Glutamatergic neuron (in vitro differentiated cells): ENCODE measurements at regions not wholly inside any gene's neighbourhood (a gene's known extent, or its start where the extent isn't known, plus 50 kb on each side); places are given as distances from the start of the nearest gene placed in this dataset.

Experiments used
- DNase-seq: peaks from one replicate; pipeline ENCODE4 v3.0.0; 2022
- H3K27ac Mint-ChIP-seq: one replicate; pipeline ENCODE4 v1.8.0; 2020; ENCODE audit warnings: mild to moderate bottlenecking, mixed read lengths, inconsistent platforms; ENCODE audit not compliant: unreplicated experiment
- H3K27me3 Mint-ChIP-seq: one replicate; pipeline ENCODE4 v1.8.0; 2020; ENCODE audit warnings: mild to moderate bottlenecking, moderate library complexity, mixed read lengths, inconsistent platforms; ENCODE audit not compliant: unreplicated experiment
- H3K36me3 Mint-ChIP-seq: one replicate; pipeline ENCODE4 v1.8.0; 2020; ENCODE audit warnings: mild to moderate bottlenecking, mixed read lengths, inconsistent platforms; ENCODE audit not compliant: unreplicated experiment
- H3K4me1 Mint-ChIP-seq: one replicate; pipeline ENCODE4 v1.8.0; 2020; ENCODE audit warnings: mild to moderate bottlenecking, low read depth, mixed read lengths, inconsistent platforms; ENCODE audit not compliant: unreplicated experiment
- H3K4me3 Mint-ChIP-seq: one replicate; pipeline ENCODE4 v1.8.0; 2020; ENCODE audit warnings: mild to moderate bottlenecking, mixed read lengths, inconsistent platforms; ENCODE audit not compliant: unreplicated experiment
- H3K9me3 Mint-ChIP-seq: one replicate; pipeline ENCODE4 v1.8.0; 2020; ENCODE audit warnings: mild to moderate bottlenecking, moderate library complexity, mixed read lengths, inconsistent platforms; ENCODE audit not compliant: unreplicated experiment
- TF ChIP-seq, protein P1 (sequence below): fragments of 200-600 bp; sonication (generic); IDR thresholded peaks from one replicate; pipeline ENCODE4 v1.5.0; 2021; ENCODE audit not compliant: partially characterized antibody, unreplicated experiment

DNA sequence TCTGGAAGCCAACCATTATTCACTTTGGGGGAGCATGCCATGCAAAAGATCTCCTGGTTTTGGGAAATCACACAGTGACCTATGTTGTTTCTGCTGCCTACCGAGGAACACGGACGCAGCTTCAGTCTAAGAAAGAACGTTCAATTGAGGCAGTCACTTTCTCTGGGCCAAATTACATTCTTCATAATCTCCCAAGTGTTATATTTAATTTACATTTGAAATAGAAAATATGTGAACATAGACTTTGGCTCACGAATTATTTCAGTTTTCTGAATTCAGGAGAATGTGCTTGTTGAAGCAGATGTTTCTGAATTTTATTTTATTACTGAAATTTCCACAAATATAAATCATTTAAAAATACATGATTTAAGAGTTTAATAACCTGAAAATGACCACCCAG is 93.6 kb upstream of the KCNJ16 start:
- Mint-ChIP-seq H3K36me3 (no peaks in the 10 kb centered on the region), H3K27ac (no peak overlapping the region)
- no peak for DNase-seq

GRCh38 chr17:69995476-69995875 is 79.5 kb upstream of the KCNJ16 start:
- no peak overlapping the region for H3K27ac Mint-ChIP-seq
- H3K9me3 Mint-ChIP-seq, result no peaks in the 10 kb centered on the region

More for the DNA sequence above, 93.6 kb upstream of the KCNJ16 start:
- TF ChIP-seq, protein P1, sequence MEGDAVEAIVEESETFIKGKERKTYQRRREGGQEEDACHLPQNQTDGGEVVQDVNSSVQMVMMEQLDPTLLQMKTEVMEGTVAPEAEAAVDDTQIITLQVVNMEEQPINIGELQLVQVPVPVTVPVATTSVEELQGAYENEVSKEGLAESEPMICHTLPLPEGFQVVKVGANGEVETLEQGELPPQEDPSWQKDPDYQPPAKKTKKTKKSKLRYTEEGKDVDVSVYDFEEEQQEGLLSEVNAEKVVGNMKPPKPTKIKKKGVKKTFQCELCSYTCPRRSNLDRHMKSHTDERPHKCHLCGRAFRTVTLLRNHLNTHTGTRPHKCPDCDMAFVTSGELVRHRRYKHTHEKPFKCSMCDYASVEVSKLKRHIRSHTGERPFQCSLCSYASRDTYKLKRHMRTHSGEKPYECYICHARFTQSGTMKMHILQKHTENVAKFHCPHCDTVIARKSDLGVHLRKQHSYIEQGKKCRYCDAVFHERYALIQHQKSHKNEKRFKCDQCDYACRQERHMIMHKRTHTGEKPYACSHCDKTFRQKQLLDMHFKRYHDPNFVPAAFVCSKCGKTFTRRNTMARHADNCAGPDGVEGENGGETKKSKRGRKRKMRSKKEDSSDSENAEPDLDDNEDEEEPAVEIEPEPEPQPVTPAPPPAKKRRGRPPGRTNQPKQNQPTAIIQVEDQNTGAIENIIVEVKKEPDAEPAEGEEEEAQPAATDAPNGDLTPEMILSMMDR, result no peak
- Mint-ChIP-seq H3K4me3 (no peak overlapping the region), H3K4me1 (no peaks in the 10 kb centered on the region), H3K27me3 (no peaks in the 10 kb centered on the region), H3K9me3 (peaks cover 2% of the 10 kb centered on the region)

DNA sequence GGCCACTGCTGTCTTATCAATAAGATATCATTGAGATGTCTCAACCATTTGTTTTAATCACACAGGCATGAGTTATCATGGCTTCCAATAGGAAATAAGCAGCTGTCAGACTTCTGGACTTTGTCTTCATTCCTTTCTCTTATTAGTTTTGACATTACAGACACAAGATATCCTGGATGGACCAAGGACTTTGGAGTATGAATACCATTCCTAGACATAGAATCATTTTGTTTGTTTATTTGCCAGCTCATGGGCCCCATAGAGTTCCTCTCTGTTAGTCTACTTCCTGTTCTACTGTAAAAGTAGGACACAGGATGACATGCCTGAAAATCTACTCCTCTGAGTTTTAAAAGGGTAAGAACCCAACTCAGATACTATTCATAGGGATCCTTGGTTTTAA is 77.7 kb upstream of the KCNJ16 start:
- no peaks in the 10 kb centered on the region for H3K9me3 Mint-ChIP-seq
- H3K4me3 Mint-ChIP-seq, result no peak overlapping the region
- no peak for DNase-seq
- H3K4me1 Mint-ChIP-seq, result no peaks in the 10 kb centered on the region
- H3K36me3 Mint-ChIP-seq, result no peaks in the 10 kb centered on the region
- H3K27me3 Mint-ChIP-seq, result no peaks in the 10 kb centered on the region
- no peak overlapping the region for H3K27ac Mint-ChIP-seq
- TF ChIP-seq, protein P1, result no peak

More at GRCh38 chr17:69995476-69995875, 79.5 kb upstream of the KCNJ16 start:
- Mint-ChIP-seq H3K4me3 (no peak overlapping the region), H3K36me3 (no peaks in the 10 kb centered on the region), H3K4me1 (no peaks in the 10 kb centered on the region), H3K27me3 (no peaks in the 10 kb centered on the region)
- DNase-seq, result no peak
- TF ChIP-seq, protein P1, result no peak

DNA sequence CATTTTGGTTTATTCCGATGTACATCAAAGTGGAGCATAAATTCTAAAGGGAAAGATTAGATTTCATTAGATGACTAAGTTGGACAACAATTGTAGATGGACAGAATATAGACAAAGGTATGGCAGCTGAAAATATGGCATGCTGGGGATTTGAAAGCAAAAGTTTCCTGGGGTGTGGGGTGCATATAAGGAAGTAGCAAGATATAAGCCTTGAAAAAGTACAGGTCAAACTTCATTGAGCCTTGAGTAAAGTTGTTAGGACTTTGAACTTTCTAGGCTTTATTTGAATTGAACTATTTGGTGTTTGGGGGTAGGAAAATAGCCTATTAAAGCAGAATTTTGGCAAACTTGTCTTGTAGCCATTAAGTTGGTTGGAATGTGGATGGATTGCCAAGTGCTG is 75.8 kb upstream of the KCNJ16 start:
- TF ChIP-seq, protein P1, result no peak
- H3K4me3 Mint-ChIP-seq, result no peak overlapping the region
- no peaks in the 10 kb centered on the region for H3K27me3 Mint-ChIP-seq
- DNase-seq, result no peak
- no peaks in the 10 kb centered on the region for H3K36me3 Mint-ChIP-seq
- H3K4me1 Mint-ChIP-seq, result no peaks in the 10 kb centered on the region
- H3K9me3 Mint-ChIP-seq, result no peaks in the 10 kb centered on the region
- no peak overlapping the region for H3K27ac Mint-ChIP-seq

DNA sequence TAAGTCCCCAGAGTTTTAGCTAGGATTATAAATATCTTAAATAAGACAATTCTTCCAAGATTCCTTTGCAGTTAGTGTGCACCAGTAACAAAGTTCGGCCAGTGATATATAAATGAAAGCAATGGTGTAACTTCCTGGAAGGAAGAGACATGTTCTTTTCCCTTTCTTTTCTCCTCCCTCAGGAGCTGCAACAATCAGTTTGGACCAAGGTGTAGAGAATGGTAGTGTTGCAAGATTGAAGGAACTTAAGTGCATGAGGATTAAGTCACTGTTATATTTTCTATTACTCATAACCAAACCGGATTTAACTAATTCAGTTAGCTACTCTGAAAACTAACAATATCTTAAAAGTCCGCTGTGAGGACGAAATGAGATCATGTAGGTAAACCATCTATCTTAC is 68.9 kb upstream of the KCNJ16 start:
- H3K36me3 Mint-ChIP-seq, result no peaks in the 10 kb centered on the region
- no peaks in the 10 kb centered on the region for H3K4me1 Mint-ChIP-seq
- no peaks in the 10 kb centered on the region for H3K9me3 Mint-ChIP-seq
- TF ChIP-seq, protein P1, result no peak
- H3K4me3 Mint-ChIP-seq, result no peak overlapping the region
- no peak overlapping the region for H3K27ac Mint-ChIP-seq
- DNase-seq, result no peak
- H3K27me3 Mint-ChIP-seq, result no peaks in the 10 kb centered on the region
